ENCODE measurements at regions not wholly inside any gene's neighbourhood (a gene's known extent, or its start where the extent isn't known, plus 50 kb on each side); places are given as distances from the start of the nearest gene placed in this dataset.
"Not testable (repeated sequence)": the region's sequence is repeated elsewhere in the genome, so short reads cannot be mapped to it uniquely, and the experiment has no call there.

GRCh38 chr13:62799931-62800436 lies 1384.3 kb upstream of the PCDH20 start:
- no peak for DNase-seq (ENCODE audit: low read depth)

GRCh38 chr13:62799038-62799535 lies 1383.4 kb upstream of the PCDH20 start:
- no peak for DNase-seq (ENCODE audit: low read depth)

- DNase-seq (ENCODE audit: low read depth) = no peak
These were observed 1378.2 kb upstream of the PCDH20 start for GRCh38 chr13:62793850-62794249.

- DNase-seq (ENCODE audit: low read depth) = no peak
These were observed 1366.2 kb upstream of the PCDH20 start for GRCh38 chr13:62781866-62782265.

- no peak for DNase-seq (ENCODE audit: low read depth)
These were observed 1363.5 kb upstream of the PCDH20 start for GRCh38 chr13:62779161-62779560.

- DNase-seq (ENCODE audit: low read depth) = no peak
These were observed 1351.8 kb upstream of the PCDH20 start for GRCh38 chr13:62767473-62767872.

- DNase-seq (ENCODE audit: low read depth) = no peak
These were observed 1345.1 kb upstream of the PCDH20 start for GRCh38 chr13:62760724-62761123.

- peak; percentile 13 for DNase-seq (ENCODE audit: low read depth)
These were observed 1332.0 kb upstream of the PCDH20 start for GRCh38 chr13:62747629-62748028.

GRCh38 chr13:62747152-62747551 lies 1331.5 kb upstream of the PCDH20 start:
- DNase-seq (ENCODE audit: low read depth) = no peak

GRCh38 chr13:62729746-62730145 lies 1314.1 kb upstream of the PCDH20 start:
- DNase-seq (ENCODE audit: low read depth) = not testable (repeated sequence)

GRCh38 chr13:62721893-62722292 lies 1306.2 kb upstream of the PCDH20 start:
- no peak for DNase-seq (ENCODE audit: low read depth)

GRCh38 chr13:62711948-62712347 lies 1296.3 kb upstream of the PCDH20 start:
- not testable (repeated sequence) for DNase-seq (ENCODE audit: low read depth)

- DNase-seq (ENCODE audit: low read depth) = no peak
These were observed 1295.1 kb upstream of the PCDH20 start for GRCh38 chr13:62710787-62711186.

GRCh38 chr13:62706048-62706447 lies 1290.4 kb upstream of the PCDH20 start:
- DNase-seq (ENCODE audit: low read depth) = no peak

- DNase-seq (ENCODE audit: low read depth) = no peak
These were observed 1289.2 kb upstream of the PCDH20 start for GRCh38 chr13:62704875-62705274.

GRCh38 chr13:62702502-62702901 lies 1286.9 kb upstream of the PCDH20 start:
- DNase-seq (ENCODE audit: low read depth) = no peak

GRCh38 chr13:62697701-62698100 lies 1282.1 kb upstream of the PCDH20 start:
- DNase-seq (ENCODE audit: low read depth) = no peak

- DNase-seq (ENCODE audit: low read depth) = no peak
These were observed 1280.8 kb upstream of the PCDH20 start for GRCh38 chr13:62696490-62696889.

GRCh38 chr13:62687732-62688131 lies 1272.1 kb upstream of the PCDH20 start:
- DNase-seq (ENCODE audit: low read depth) = no peak

GRCh38 chr13:62684359-62684758 lies 1268.7 kb upstream of the PCDH20 start:
- DNase-seq (ENCODE audit: low read depth) = no peak

- DNase-seq (ENCODE audit: low read depth) = no peak
These were observed 1267.1 kb upstream of the PCDH20 start for GRCh38 chr13:62682788-62683187.

- no peak for DNase-seq (ENCODE audit: low read depth)
These were observed 1262.4 kb upstream of the PCDH20 start for GRCh38 chr13:62678039-62678438.

GRCh38 chr13:62663767-62664166 lies 1248.1 kb upstream of the PCDH20 start:
- no peak for DNase-seq (ENCODE audit: low read depth)

GRCh38 chr13:62659365-62659764 lies 1243.7 kb upstream of the PCDH20 start:
- DNase-seq (ENCODE audit: low read depth) = no peak

- DNase-seq (ENCODE audit: low read depth) = no peak
These were observed 1237.7 kb upstream of the PCDH20 start for GRCh38 chr13:62653371-62653770.
